ENCODE measurements at regions not wholly inside any gene's neighbourhood (a gene's known extent, or its start where the extent isn't known, plus 50 kb on each side); places are given as distances from the start of the nearest gene placed in this dataset.

- DNase-seq (ENCODE audit: low read depth), result no peak
- H3K4me3 ChIP-seq (ENCODE audit: low read depth, low read length), result no peak overlapping the region
- no peak for TF ChIP-seq CTCF (IDR thresholded peaks at IDR 0.05; ENCODE audit: low read depth, low read length, missing control alignments)
These were observed 135.8 kb upstream of the ZBED5 start for GRCh38 chr11:10993640-10994039.

- no peak for TF ChIP-seq CTCF (IDR thresholded peaks at IDR 0.05; ENCODE audit: low read depth, low read length, missing control alignments)
- H3K4me3 ChIP-seq (ENCODE audit: low read depth, low read length), result no peak overlapping the region
- DNase-seq (ENCODE audit: low read depth), result no peak
These were observed 135.3 kb upstream of the ZBED5 start for GRCh38 chr11:10993186-10993585.

GRCh38 chr11:10991393-10991792, 133.5 kb upstream of the ZBED5 start:
- TF ChIP-seq CTCF (IDR thresholded peaks at IDR 0.05; ENCODE audit: low read depth, low read length, missing control alignments), result no peak
- H3K4me3 ChIP-seq (ENCODE audit: low read depth, low read length), result no peak overlapping the region
- no peak for DNase-seq (ENCODE audit: low read depth)

- no peak overlapping the region for H3K4me3 ChIP-seq (ENCODE audit: low read depth, low read length)
- DNase-seq (ENCODE audit: low read depth), result no peak
- no peak for TF ChIP-seq CTCF (IDR thresholded peaks at IDR 0.05; ENCODE audit: low read depth, low read length, missing control alignments)
These were observed 132.9 kb upstream of the ZBED5 start for GRCh38 chr11:10990637-10991193.

- no peak for TF ChIP-seq CTCF (IDR thresholded peaks at IDR 0.05; ENCODE audit: low read depth, low read length, missing control alignments)
- H3K4me3 ChIP-seq (ENCODE audit: low read depth, low read length), result no peak overlapping the region
- DNase-seq (ENCODE audit: low read depth), result no peak
These were observed 132.3 kb upstream of the ZBED5 start for GRCh38 chr11:10990160-10990559.

- H3K4me3 ChIP-seq (ENCODE audit: low read depth, low read length), result no peak overlapping the region
- DNase-seq (ENCODE audit: low read depth), result no peak
- TF ChIP-seq CTCF (IDR thresholded peaks at IDR 0.05; ENCODE audit: low read depth, low read length, missing control alignments), result no peak
These were observed 128.2 kb upstream of the ZBED5 start for GRCh38 chr11:10986006-10986405.

GRCh38 chr11:10984742-10985141, 126.9 kb upstream of the ZBED5 start:
- no peak for DNase-seq (ENCODE audit: low read depth)
- TF ChIP-seq CTCF (IDR thresholded peaks at IDR 0.05; ENCODE audit: low read depth, low read length, missing control alignments), result no peak
- H3K4me3 ChIP-seq (ENCODE audit: low read depth, low read length), result no peak overlapping the region

Data from GM12864 (cell line).